Renal cortex interstitium (tissue), 11 donors: ENCODE measurements at regions not wholly inside any gene's neighbourhood (a gene's known extent, or its start where the extent isn't known, plus 50 kb on each side); places are given as distances from the start of the nearest gene placed in this dataset.

Experiments used
- DNase-seq, 11 donors: peaks; one replicate each; pipeline ENCODE4 v3.0.0-alpha.2; 2013; ENCODE audit warnings: low read depth in 9 of 11, low spot score in 4 of 11; ENCODE audit errors: extremely low read depth in 1 of 11

GRCh38 chr7:18290223-18290622 is 205.3 kb upstream of the HDAC9 start:
- no peak for DNase-seq

GRCh38 chr7:18290865-18291264 is 204.7 kb upstream of the HDAC9 start:
- DNase-seq: no peak

GRCh38 chr7:18292584-18292983 is 203.0 kb upstream of the HDAC9 start:
- DNase-seq: no peak

- DNase-seq: no peak
Observed at GRCh38 chr7:18293759-18294158, 201.8 kb upstream of the HDAC9 start.

- no peak for DNase-seq
Observed at GRCh38 chr7:18294411-18294810, 201.1 kb upstream of the HDAC9 start.

GRCh38 chr7:18295781-18296423 is 199.6 kb upstream of the HDAC9 start:
- no peak for DNase-seq

- DNase-seq: no peak
Observed at GRCh38 chr7:18302097-18302496, 193.5 kb upstream of the HDAC9 start.

- DNase-seq: no peak
Observed at GRCh38 chr7:18305866-18306265, 189.7 kb upstream of the HDAC9 start.

- no peak for DNase-seq
Observed at GRCh38 chr7:18306696-18307095, 188.9 kb upstream of the HDAC9 start.

- DNase-seq: no peak
Observed at GRCh38 chr7:18308938-18309337, 186.6 kb upstream of the HDAC9 start.

- DNase-seq: no peak
Observed at GRCh38 chr7:18312482-18312881, 183.1 kb upstream of the HDAC9 start.

GRCh38 chr7:18313965-18314364 is 181.6 kb upstream of the HDAC9 start:
- DNase-seq: no peak

GRCh38 chr7:18315241-18315640 is 180.3 kb upstream of the HDAC9 start:
- DNase-seq: no peak

GRCh38 chr7:18317941-18318340 is 177.6 kb upstream of the HDAC9 start:
- no peak for DNase-seq

GRCh38 chr7:18320422-18320821 is 175.1 kb upstream of the HDAC9 start:
- DNase-seq: no peak

- DNase-seq: peak in 4 of 11 donors; percentile 6 to 29 (median 19)
Observed at GRCh38 chr7:18320971-18321567, 174.5 kb upstream of the HDAC9 start.

- no peak for DNase-seq
Observed at GRCh38 chr7:18330548-18330947, 165.0 kb upstream of the HDAC9 start.

- DNase-seq: no peak
Observed at GRCh38 chr7:18336626-18337025, 158.9 kb upstream of the HDAC9 start.

- no peak for DNase-seq
Observed at GRCh38 chr7:18337048-18337809, 158.3 kb upstream of the HDAC9 start.

GRCh38 chr7:18338910-18339523 is 156.5 kb upstream of the HDAC9 start:
- no peak for DNase-seq
